ENCODE measurements at regions not wholly inside any gene's neighbourhood (a gene's known extent, or its start where the extent isn't known, plus 50 kb on each side); places are given as distances from the start of the nearest gene placed in this dataset.

DNA sequence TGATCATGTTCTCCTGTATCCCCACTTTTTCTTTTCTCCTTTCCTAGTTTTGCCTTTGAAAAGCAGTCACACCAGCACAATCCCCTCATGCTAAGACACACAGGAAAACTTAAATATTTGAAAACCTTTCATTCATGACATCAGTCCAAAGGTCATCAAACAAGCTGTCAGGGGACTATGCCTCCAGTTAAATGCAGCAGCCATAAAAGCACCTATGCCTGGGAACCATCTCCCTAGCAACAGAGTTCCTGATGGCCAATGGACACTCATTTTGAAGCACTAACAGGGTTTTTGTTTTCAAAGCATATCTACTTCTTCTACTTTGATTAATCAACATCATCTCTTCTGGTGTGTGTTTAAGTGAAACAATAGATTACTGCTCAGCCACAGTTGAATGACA, 286.4 kb upstream of the PARD3B start:
- TF ChIP-seq, protein P1, sequence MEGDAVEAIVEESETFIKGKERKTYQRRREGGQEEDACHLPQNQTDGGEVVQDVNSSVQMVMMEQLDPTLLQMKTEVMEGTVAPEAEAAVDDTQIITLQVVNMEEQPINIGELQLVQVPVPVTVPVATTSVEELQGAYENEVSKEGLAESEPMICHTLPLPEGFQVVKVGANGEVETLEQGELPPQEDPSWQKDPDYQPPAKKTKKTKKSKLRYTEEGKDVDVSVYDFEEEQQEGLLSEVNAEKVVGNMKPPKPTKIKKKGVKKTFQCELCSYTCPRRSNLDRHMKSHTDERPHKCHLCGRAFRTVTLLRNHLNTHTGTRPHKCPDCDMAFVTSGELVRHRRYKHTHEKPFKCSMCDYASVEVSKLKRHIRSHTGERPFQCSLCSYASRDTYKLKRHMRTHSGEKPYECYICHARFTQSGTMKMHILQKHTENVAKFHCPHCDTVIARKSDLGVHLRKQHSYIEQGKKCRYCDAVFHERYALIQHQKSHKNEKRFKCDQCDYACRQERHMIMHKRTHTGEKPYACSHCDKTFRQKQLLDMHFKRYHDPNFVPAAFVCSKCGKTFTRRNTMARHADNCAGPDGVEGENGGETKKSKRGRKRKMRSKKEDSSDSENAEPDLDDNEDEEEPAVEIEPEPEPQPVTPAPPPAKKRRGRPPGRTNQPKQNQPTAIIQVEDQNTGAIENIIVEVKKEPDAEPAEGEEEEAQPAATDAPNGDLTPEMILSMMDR (IDR thresholded peaks at IDR 0.05; ENCODE audit: insufficient read depth, low read depth, low read length), result no peak
- TF ChIP-seq EZH2 (IDR thresholded peaks at IDR 0.05; ENCODE audit: insufficient read depth, low read length), result no peak
